Caco-2 (cell line): ENCODE measurements at regions not wholly inside any gene's neighbourhood (a gene's known extent, or its start where the extent isn't known, plus 50 kb on each side); places are given as distances from the start of the nearest gene placed in this dataset.

Source experiments
- BruUV-seq: library from RNA; stranded (reverse); fragments of 400-500 nt; replicated peaks from 2 replicates; lab custom pipeline; 2021; lab: Mats Ljungman, UMichigan
- CTCF ChIA-PET: fragments of 300-600 bp; sonication (Branson Sonifier 250); formaldehyde crosslinking; loops from one replicate; lab custom pipeline; 2022; ENCODE audit warnings: antibody characterized with exemption; lab: Charles Lee
- POLR2A ChIA-PET: fragments of 300-600 bp; sonication (Branson Sonifier 250); formaldehyde crosslinking; loops from one replicate; lab custom pipeline; 2022; ENCODE audit warnings: antibody characterized with exemption; lab: Charles Lee
- DNase-seq, 2 experiments: peaks; one replicate each; pipeline versions ENCODE4 v3.0.0 to v3.0.0-alpha.2; 2020 to 2022
- H3K27me3 ChIP-seq: replicated peaks from 2 replicates; pipeline ENCODE4 v1.6.0; 2011; ENCODE audit warnings: low read length; ENCODE audit not compliant: control insufficient read depth, insufficient read depth
- H3K36me3 ChIP-seq: 2 replicates; pipeline ENCODE4 v1.5.1; 2011; ENCODE audit warnings: low read length; ENCODE audit not compliant: control insufficient read depth, insufficient read depth
- H3K4me1 ChIP-seq: fragments of 250-450 bp; sonication (Bioruptor Pico); 2 replicates; pipeline ENCODE4 v1.5.1; 2020; ENCODE audit warnings: mild to moderate bottlenecking
- H3K4me3 ChIP-seq: 2 replicates; pipeline ENCODE4 v1.5.1; 2011; ENCODE audit warnings: low read depth, mild to moderate bottlenecking, control low read depth, low read length
- H3K9me3 ChIP-seq: fragments of 250-450 bp; sonication (Bioruptor Pico); 2 replicates; pipeline ENCODE4 v1.5.1; 2020; ENCODE audit warnings: mild to moderate bottlenecking, moderate library complexity
- H3K27ac Mint-ChIP-seq: one replicate; pipeline ENCODE4 v1.8.0; 2022; ENCODE audit warnings: mixed read lengths; ENCODE audit not compliant: unreplicated experiment
- H3K27me3 Mint-ChIP-seq: one replicate; pipeline ENCODE4 v1.8.0; 2022; ENCODE audit warnings: mixed read lengths; ENCODE audit not compliant: insufficient read depth, unreplicated experiment
- H3K36me3 Mint-ChIP-seq: one replicate; pipeline ENCODE4 v1.8.0; 2022; ENCODE audit warnings: mild to moderate bottlenecking, mixed read lengths; ENCODE audit not compliant: insufficient read depth, unreplicated experiment
- H3K4me1 Mint-ChIP-seq: one replicate; pipeline ENCODE4 v1.8.0; 2022; ENCODE audit warnings: low read depth, mixed read lengths; ENCODE audit not compliant: unreplicated experiment
- H3K4me3 Mint-ChIP-seq: one replicate; pipeline ENCODE4 v1.8.0; 2022; ENCODE audit warnings: mild to moderate bottlenecking, moderate library complexity, mixed read lengths; ENCODE audit not compliant: unreplicated experiment
- H3K9me3 Mint-ChIP-seq: one replicate; pipeline ENCODE4 v1.8.0; 2022; ENCODE audit warnings: mixed read lengths; ENCODE audit not compliant: unreplicated experiment
- CTCF ChIP-seq, 2 experiments: fragments of 200-600 bp in 1 of 2; IDR thresholded peaks; 1 replicate in 1 of 2; 2 replicates in 1 of 2; pipeline versions ENCODE4 v1.5.1 to v1.8.0; 2011 to 2022; ENCODE audit warnings: antibody characterized with exemption in 1 of 2, control low read depth in 1 of 2, inconsistent platforms in 1 of 2, low read depth in 1 of 2, low read length in 1 of 2, mild to moderate bottlenecking in 1 of 2, moderate library complexity in 1 of 2; ENCODE audit not compliant: insufficient read depth in 1 of 2, severe bottlenecking in 1 of 2, unreplicated experiment in 1 of 2
- intact Hi-C: fragments of 100-400 bp; cut with micrococcal nuclease; formaldehyde crosslinking; loops from one replicate; pipeline ENCODE4 v1.10.0; 2022; ENCODE audit not compliant: unreplicated experiment

GRCh38 chr6:56761651-56762050 lies 119.0 kb upstream of the DST start:
- H3K9me3 Mint-ChIP-seq = no peaks in the 10 kb centered on the region
- H3K36me3 Mint-ChIP-seq = peaks cover 6% of the 10 kb centered on the region
- H3K27ac Mint-ChIP-seq = no peak overlapping the region
- no peak for TF ChIP-seq CTCF (IDR thresholded peaks at IDR 0.05; ENCODE audit: insufficient read depth in 1 of 2, low read depth in 1 of 2, low read length in 1 of 2, severe bottlenecking in 1 of 2, unreplicated experiment in 1 of 2)
- DNase-seq = no peak
- ChIA-PET CTCF (interaction anchor here (0.6 kb wide), 1 partner anchor 64 kb away, joined by 4 read pairs; no protein-coding TSS in a partner anchor), POLR2A (no interaction called here)
- H3K27me3 ChIP-seq = no peaks in the 10 kb centered on the region
- H3K4me3 Mint-ChIP-seq = no peak overlapping the region
- H3K36me3 ChIP-seq = no peaks in the 10 kb centered on the region
- H3K4me1 ChIP-seq = peaks cover 46% of the 10 kb centered on the region
- BruUV-seq = no TSS peak
- H3K27me3 Mint-ChIP-seq = no peaks in the 10 kb centered on the region
- no peaks in the 10 kb centered on the region for H3K9me3 ChIP-seq
- intact Hi-C loops = loop anchor here (5.0 kb wide), 1 partner anchor 34 kb away; no protein-coding TSS in a partner anchor
- H3K4me3 ChIP-seq = no peak overlapping the region
- peaks cover 18% of the 10 kb centered on the region for H3K4me1 Mint-ChIP-seq

DNA sequence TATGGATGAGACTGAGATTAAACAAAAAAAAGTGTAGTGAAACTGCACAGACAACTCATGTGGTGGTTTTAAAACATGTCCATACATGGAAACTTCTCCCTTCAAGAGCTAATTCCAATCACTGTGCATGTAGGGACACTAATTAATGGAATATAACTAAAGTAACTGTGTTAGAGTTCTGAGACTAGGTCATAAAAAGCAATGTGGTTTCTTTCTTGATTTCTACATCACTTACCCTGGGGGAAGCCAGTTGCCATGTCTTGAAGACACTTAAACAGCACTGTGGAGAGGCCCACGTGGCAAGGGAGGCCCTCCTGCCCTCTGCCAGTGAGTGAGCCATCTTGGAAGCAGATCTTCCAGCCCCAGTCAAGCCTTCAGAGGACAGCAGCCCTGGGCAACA lies 118.2 kb upstream of the DST start:
- Histone ChIP-seq H3K36me3 (no peaks in the 10 kb centered on the region), H3K9me3 (no peaks in the 10 kb centered on the region), H3K27me3 (no peaks in the 10 kb centered on the region), H3K4me3 (no peak overlapping the region), H3K4me1 (peaks cover 54% of the 10 kb centered on the region)
- CTCF ChIA-PET = no interaction called here
- intact Hi-C loops = loop anchor here (5.0 kb wide), 1 partner anchor 34 kb away; no protein-coding TSS in a partner anchor
- no peak for TF ChIP-seq CTCF (IDR thresholded peaks at IDR 0.05; ENCODE audit: insufficient read depth in 1 of 2, low read depth in 1 of 2, low read length in 1 of 2, severe bottlenecking in 1 of 2, unreplicated experiment in 1 of 2)
- BruUV-seq = no TSS peak
- H3K4me3 Mint-ChIP-seq = no peak overlapping the region
- no peak overlapping the region for H3K27ac Mint-ChIP-seq
- H3K36me3 Mint-ChIP-seq = peaks cover 6% of the 10 kb centered on the region
- no peaks in the 10 kb centered on the region for H3K9me3 Mint-ChIP-seq
- peaks cover 26% of the 10 kb centered on the region for H3K4me1 Mint-ChIP-seq
- H3K27me3 Mint-ChIP-seq = no peaks in the 10 kb centered on the region
- POLR2A ChIA-PET = no interaction called here
- no peak for DNase-seq

- no peaks in the 10 kb centered on the region for H3K9me3 Mint-ChIP-seq
- peaks cover 6% of the 10 kb centered on the region for H3K36me3 Mint-ChIP-seq
- H3K27me3 Mint-ChIP-seq = no peaks in the 10 kb centered on the region
- H3K4me3 Mint-ChIP-seq = no peak overlapping the region
- H3K4me3 ChIP-seq = no peak overlapping the region
- ChIA-PET CTCF (no interaction called here), POLR2A (no interaction called here)
- BruUV-seq = no TSS peak
- DNase-seq = no peak
- H3K27me3 ChIP-seq = no peaks in the 10 kb centered on the region
- intact Hi-C loops = no loop called here
- no peak for TF ChIP-seq CTCF (IDR thresholded peaks at IDR 0.05; ENCODE audit: insufficient read depth in 1 of 2, low read depth in 1 of 2, low read length in 1 of 2, severe bottlenecking in 1 of 2, unreplicated experiment in 1 of 2)
- H3K36me3 ChIP-seq = no peaks in the 10 kb centered on the region
- H3K4me1 ChIP-seq = peaks cover 60% of the 10 kb centered on the region
- no peak overlapping the region for H3K27ac Mint-ChIP-seq
- peaks cover 33% of the 10 kb centered on the region for H3K4me1 Mint-ChIP-seq
- no peaks in the 10 kb centered on the region for H3K9me3 ChIP-seq
Measured at GRCh38 chr6:56759521-56759920, 116.8 kb upstream of the DST start.
